ENCODE measurements at regions not wholly inside any gene's neighbourhood (a gene's known extent, or its start where the extent isn't known, plus 50 kb on each side); places are given as distances from the start of the nearest gene placed in this dataset.

DNA sequence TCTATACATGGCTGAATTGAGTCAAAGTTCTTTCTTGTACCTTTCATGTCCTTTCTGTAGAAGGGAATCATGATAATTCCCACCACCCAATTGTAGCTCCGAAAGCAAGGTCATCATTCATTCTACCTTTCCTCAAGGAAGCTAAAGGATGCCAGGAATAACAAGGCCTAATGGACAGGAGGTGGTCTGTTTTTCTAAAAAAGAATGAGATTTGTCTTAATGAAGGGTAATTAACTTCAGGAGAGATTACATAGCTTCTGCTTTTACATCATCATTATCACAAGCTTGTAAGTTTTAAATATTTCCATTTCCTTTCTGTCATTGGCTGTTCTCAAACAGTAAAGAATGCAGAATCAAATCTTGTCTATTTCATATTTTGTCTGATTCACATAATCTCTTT is 249.5 kb upstream of the SORCS1 start:
- no peak for DNase-seq (ENCODE audit: low spot score)
- Histone ChIP-seq H3K4me1 (ENCODE audit: insufficient read depth, low read length, poor library complexity, severe bottlenecking) (no peaks in the 10 kb centered on the region), H2AFZ (ENCODE audit: low read length) (no peak overlapping the region), H3K4me2 (ENCODE audit: low read length) (no peak overlapping the region), H3K36me3 (ENCODE audit: insufficient read depth, low read length) (no peaks in the 10 kb centered on the region), H3K4me3 (ENCODE audit: low read depth, low read length, poor library complexity, severe bottlenecking) (no peak overlapping the region), H4K20me1 (ENCODE audit: insufficient read depth, low read length) (no peaks in the 10 kb centered on the region), H3K9me3 (ENCODE audit: low read length) (no peaks in the 10 kb centered on the region), H3K79me2 (ENCODE audit: insufficient read depth, low read depth, low read length) (no peaks in the 10 kb centered on the region), H3K27ac (ENCODE audit: low read depth, low read length, poor library complexity, severe bottlenecking) (no peak overlapping the region), H3K9me2 (ENCODE audit: insufficient read depth, low read length) (no peaks in the 10 kb centered on the region)
- intact Hi-C loops (cut with micrococcal nuclease; ENCODE audit: unreplicated experiment): no loop called here
- TF ChIP-seq, protein P1, sequence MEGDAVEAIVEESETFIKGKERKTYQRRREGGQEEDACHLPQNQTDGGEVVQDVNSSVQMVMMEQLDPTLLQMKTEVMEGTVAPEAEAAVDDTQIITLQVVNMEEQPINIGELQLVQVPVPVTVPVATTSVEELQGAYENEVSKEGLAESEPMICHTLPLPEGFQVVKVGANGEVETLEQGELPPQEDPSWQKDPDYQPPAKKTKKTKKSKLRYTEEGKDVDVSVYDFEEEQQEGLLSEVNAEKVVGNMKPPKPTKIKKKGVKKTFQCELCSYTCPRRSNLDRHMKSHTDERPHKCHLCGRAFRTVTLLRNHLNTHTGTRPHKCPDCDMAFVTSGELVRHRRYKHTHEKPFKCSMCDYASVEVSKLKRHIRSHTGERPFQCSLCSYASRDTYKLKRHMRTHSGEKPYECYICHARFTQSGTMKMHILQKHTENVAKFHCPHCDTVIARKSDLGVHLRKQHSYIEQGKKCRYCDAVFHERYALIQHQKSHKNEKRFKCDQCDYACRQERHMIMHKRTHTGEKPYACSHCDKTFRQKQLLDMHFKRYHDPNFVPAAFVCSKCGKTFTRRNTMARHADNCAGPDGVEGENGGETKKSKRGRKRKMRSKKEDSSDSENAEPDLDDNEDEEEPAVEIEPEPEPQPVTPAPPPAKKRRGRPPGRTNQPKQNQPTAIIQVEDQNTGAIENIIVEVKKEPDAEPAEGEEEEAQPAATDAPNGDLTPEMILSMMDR (conservative IDR thresholded peaks at IDR 0.05; ENCODE audit: low read length): no peak
- TF ChIP-seq EZH2phosphoT487 (IDR thresholded peaks at IDR 0.05; ENCODE audit: borderline replicate concordance, low read depth, low read length): no peak
- ChIA-PET CTCF (ENCODE audit: unreplicated experiment) (no interaction called here), POLR2A (no interaction called here)
- BruUV-seq (replicated peaks): no TSS peak

DNA sequence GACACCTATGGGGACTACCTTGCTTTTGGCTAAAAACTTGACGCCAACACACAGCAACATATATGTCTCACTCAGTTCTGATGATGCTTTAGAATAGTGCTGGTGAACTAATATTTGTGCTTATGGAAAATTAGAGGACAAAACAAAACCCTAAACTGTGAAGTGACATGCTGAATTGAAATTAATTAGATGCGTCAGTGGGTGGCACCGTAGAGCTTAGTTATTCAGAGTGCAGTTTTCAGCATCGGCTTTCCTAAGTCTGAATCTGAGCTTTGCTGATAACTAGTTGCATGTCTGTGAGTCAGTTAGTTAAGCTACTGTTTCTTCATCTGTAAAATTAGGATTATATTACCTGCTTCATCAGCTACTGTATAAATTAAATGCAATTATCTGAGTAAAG is 245.0 kb upstream of the SORCS1 start:
- Histone ChIP-seq H3K4me3 (ENCODE audit: low read depth, low read length, poor library complexity, severe bottlenecking) (no peak overlapping the region), H3K79me2 (ENCODE audit: insufficient read depth, low read depth, low read length) (no peaks in the 10 kb centered on the region), H4K20me1 (ENCODE audit: insufficient read depth, low read length) (no peaks in the 10 kb centered on the region), H3K4me2 (ENCODE audit: low read length) (no peak overlapping the region), H2AFZ (ENCODE audit: low read length) (no peak overlapping the region), H3K9me3 (ENCODE audit: low read length) (no peaks in the 10 kb centered on the region), H3K27ac (ENCODE audit: low read depth, low read length, poor library complexity, severe bottlenecking) (no peak overlapping the region), H3K36me3 (ENCODE audit: insufficient read depth, low read length) (no peaks in the 10 kb centered on the region), H3K9me2 (ENCODE audit: insufficient read depth, low read length) (no peaks in the 10 kb centered on the region), H3K4me1 (ENCODE audit: insufficient read depth, low read length, poor library complexity, severe bottlenecking) (no peaks in the 10 kb centered on the region)
- TF ChIP-seq, protein P1 (conservative IDR thresholded peaks at IDR 0.05; ENCODE audit: low read length): peak; percentile 56
- no peak for TF ChIP-seq EZH2phosphoT487 (IDR thresholded peaks at IDR 0.05; ENCODE audit: borderline replicate concordance, low read depth, low read length)
- DNase-seq (ENCODE audit: low spot score): peak; percentile 1
- no TSS peak for BruUV-seq (replicated peaks)
- ChIA-PET POLR2A (interaction anchor here (1.0 kb wide), 1 partner anchor 9 kb away, joined by 4 read pairs; no protein-coding TSS in a partner anchor), CTCF (ENCODE audit: unreplicated experiment) (no interaction called here)
- intact Hi-C loops (cut with micrococcal nuclease; ENCODE audit: unreplicated experiment): no loop called here

DNA sequence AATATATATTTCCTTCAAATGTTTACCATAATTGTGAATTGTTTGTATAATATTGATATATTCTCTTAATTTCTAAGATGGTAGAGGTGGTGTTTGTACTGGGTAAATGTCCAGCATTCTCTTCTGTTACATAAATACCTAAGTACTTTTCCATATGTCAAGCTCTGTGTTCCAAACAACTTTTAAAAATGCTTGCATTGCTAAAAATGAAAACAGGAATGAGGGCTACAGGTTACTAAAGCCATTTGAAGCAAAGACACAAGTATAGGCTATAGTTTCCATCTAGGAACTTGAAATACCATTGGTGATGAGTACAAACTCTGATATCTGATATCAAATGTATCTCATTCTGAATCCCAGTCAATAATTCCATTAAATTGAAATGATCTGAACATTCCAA is 233.6 kb upstream of the SORCS1 start:
- Histone ChIP-seq H3K4me3 (ENCODE audit: low read depth, low read length, poor library complexity, severe bottlenecking) (no peak overlapping the region), H3K36me3 (ENCODE audit: insufficient read depth, low read length) (no peaks in the 10 kb centered on the region), H2AFZ (ENCODE audit: low read length) (no peak overlapping the region), H3K9me3 (ENCODE audit: low read length) (no peaks in the 10 kb centered on the region), H4K20me1 (ENCODE audit: insufficient read depth, low read length) (no peaks in the 10 kb centered on the region), H3K9me2 (ENCODE audit: insufficient read depth, low read length) (no peaks in the 10 kb centered on the region), H3K27ac (ENCODE audit: low read depth, low read length, poor library complexity, severe bottlenecking) (no peak overlapping the region), H3K4me2 (ENCODE audit: low read length) (no peak overlapping the region), H3K4me1 (ENCODE audit: insufficient read depth, low read length, poor library complexity, severe bottlenecking) (no peaks in the 10 kb centered on the region), H3K79me2 (ENCODE audit: insufficient read depth, low read depth, low read length) (no peaks in the 10 kb centered on the region)
- ChIA-PET CTCF (ENCODE audit: unreplicated experiment) (no interaction called here), POLR2A (no interaction called here)
- no peak for DNase-seq (ENCODE audit: low spot score)
- no TSS peak for BruUV-seq (replicated peaks)
- intact Hi-C loops (cut with micrococcal nuclease; ENCODE audit: unreplicated experiment): no loop called here
- TF ChIP-seq EZH2phosphoT487 (IDR thresholded peaks at IDR 0.05; ENCODE audit: borderline replicate concordance, low read depth, low read length): no peak
- TF ChIP-seq, protein P1 (conservative IDR thresholded peaks at IDR 0.05; ENCODE audit: low read length): no peak

Data from OCI-LY7 (cell line).